GM10248 (cell line): ENCODE measurements at regions not wholly inside any gene's neighbourhood (a gene's known extent, or its start where the extent isn't known, plus 50 kb on each side); places are given as distances from the start of the nearest gene placed in this dataset.
"Not testable (repeated sequence)": the region's sequence is repeated elsewhere in the genome, so short reads cannot be mapped to it uniquely, and the experiment has no call there.

Source experiments
- CTCF ChIA-PET: fragments of 300-600 bp; sonication (Branson Sonifier 250); formaldehyde crosslinking; extraction: SDS; loops from one replicate; lab custom pipeline; 2021; ENCODE audit warnings: antibody characterized with exemption; lab: Yijun Ruan, JAX
- POLR2A ChIA-PET: fragments of 350-650 bp; sonication (Branson Sonifier 250); formaldehyde crosslinking; extraction: SDS; loops from one replicate; lab custom pipeline; 2020; ENCODE audit warnings: antibody characterized with exemption; lab: Yijun Ruan, JAX
- DNase-seq: peaks from one replicate; pipeline ENCODE4 v3.0.0; 2012; ENCODE audit errors: extremely low spot score
- TF ChIP-seq, protein P1 (sequence below): IDR thresholded peaks from 2 replicates; pipeline ENCODE4 v1.5.1; 2012; ENCODE audit warnings: mild to moderate bottlenecking, low read depth; ENCODE audit errors: extremely low read depth, missing control alignments, control extremely low read depth

DNA sequence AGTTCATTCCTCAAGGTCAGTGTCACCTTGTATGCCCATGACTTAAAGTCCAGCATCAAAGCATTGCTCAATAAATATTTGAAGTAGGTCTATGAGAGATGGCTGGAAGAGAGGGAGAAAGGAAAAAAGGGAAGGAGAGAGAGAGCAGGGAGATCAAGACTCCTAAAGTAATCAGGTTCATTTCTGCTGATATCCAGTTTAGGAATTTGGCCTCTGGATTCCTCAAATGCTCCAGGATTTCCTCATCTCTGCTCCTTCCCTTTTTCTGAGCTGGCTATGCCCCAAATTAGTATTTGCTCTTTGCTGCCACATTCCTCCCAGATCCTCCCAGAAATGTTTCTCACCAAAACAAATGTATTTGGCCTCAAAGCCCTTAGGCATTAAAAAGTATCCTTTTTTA is 739.4 kb upstream of the CHAC2 start:
- CTCF ChIA-PET, result no interaction called here
- TF ChIP-seq, protein P1, sequence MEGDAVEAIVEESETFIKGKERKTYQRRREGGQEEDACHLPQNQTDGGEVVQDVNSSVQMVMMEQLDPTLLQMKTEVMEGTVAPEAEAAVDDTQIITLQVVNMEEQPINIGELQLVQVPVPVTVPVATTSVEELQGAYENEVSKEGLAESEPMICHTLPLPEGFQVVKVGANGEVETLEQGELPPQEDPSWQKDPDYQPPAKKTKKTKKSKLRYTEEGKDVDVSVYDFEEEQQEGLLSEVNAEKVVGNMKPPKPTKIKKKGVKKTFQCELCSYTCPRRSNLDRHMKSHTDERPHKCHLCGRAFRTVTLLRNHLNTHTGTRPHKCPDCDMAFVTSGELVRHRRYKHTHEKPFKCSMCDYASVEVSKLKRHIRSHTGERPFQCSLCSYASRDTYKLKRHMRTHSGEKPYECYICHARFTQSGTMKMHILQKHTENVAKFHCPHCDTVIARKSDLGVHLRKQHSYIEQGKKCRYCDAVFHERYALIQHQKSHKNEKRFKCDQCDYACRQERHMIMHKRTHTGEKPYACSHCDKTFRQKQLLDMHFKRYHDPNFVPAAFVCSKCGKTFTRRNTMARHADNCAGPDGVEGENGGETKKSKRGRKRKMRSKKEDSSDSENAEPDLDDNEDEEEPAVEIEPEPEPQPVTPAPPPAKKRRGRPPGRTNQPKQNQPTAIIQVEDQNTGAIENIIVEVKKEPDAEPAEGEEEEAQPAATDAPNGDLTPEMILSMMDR, result no peak
- no peak for DNase-seq
- POLR2A ChIA-PET, result no interaction called here

DNA sequence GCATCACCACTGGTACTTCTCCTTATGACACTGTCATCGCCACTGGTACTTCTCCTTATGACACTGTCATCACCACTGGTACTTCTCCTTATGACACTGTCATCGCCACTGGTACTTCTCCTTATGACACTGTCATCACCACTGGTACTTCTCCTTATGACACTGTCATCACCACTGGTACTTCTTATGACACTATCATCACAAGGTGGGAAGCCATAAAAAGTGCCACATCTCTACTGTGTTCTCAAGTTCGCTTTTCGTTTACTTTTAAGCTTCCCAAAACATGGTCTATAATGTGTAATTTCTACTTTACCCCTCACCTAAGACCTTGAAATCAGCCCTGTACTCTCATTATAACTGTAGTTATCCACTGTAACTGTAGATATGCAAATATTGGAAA is 745.4 kb upstream of the CHAC2 start:
- DNase-seq, CTCF ChIA-PET, POLR2A ChIA-PET: not testable (repeated sequence)

DNA sequence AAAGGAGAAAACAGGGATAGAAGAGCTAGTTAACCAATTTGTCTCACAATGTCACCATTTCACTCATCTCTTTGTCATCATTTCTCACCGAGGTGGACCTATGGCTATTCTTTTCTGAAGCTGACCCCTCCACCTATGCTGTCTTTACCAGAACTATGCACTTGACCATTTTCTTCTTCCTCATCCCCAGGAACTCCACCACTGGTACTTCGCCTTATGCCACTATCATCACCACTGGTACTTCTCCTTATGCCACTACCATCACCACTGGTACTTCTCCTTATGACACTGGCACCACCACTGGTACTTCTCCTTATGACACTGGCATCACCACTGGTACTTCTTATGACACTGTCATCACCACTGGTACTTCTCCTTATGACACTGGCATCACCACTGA is 745.8 kb upstream of the CHAC2 start:
- no peak for DNase-seq
- ChIA-PET POLR2A (no interaction called here), CTCF (no interaction called here)
- TF ChIP-seq, protein P1, result no peak

DNA sequence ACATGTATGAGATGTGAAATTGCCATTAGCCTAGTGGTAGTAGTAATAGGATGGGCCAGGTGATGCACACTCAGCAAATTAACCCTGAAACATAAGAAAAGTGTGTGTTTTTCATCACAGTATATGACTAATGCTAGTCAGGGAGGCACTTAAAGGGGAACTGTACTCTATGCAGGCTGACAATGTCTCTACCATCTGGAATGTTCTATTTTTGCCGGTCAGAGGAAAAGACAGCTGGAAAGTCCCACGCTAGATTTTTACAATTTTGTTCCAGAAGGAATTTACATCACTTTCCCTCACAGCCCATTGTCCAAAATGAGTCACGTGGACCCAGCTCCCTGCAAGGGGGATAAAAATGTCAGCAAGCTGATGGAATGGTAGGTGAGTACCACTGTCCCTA is 746.3 kb upstream of the CHAC2 start:
- DNase-seq, result no peak
- ChIA-PET POLR2A (no interaction called here), CTCF (no interaction called here)
- TF ChIP-seq, protein P1, result no peak

DNA sequence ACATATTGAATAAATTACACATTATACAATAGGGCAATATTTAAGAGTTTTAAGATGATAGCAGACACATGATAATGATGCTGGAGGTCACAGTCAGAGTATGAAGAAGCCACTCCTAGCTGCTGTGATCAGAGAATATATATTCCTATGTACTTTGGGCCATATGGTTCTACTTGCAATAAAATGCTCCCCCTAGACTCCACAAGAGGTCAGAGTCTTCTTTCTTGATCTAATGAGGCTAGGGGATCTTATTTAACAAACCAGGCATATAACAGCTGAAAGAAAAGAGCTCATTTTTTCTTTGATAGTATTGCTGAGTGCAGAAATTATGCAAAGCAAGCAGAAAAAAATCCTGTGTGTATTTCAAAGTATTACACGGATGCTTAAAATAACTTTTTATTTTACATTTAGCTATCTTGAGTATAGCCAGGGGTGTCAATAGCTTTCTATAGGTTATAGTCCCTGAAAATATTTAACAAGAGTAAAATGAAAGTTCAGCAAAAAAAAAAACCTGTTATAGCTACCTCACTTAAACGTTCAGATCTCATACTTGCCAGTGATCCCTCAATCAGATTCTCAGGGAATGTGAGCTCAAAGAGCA is 748.7 kb upstream of the CHAC2 start:
- TF ChIP-seq, protein P1, result no peak
- no peak for DNase-seq
- POLR2A ChIA-PET, result no interaction called here
- CTCF ChIA-PET, result interaction anchor here (0.6 to 0.8 kb wide), 2 partner anchors 14 to 82 kb away, joined by 3 read pairs; no protein-coding TSS in a partner anchor

DNA sequence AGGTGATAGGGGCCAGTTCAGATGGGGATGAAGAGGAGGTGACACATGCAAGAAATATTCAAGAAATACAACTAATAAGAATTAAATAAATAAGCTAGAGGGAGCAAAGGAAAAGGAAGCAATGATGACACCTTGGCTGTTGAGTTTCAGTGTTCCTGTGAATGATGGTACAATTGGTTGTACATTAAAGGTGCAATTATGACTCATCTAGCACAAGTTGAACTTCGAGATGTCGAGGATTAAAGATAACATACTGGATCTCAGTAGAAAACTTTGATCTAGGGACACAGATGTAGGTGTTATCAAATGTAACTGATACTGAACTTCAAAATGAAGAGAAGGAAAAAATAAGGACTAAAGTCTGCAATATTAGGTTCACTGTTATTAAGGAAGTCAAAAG is 760.6 kb upstream of the CHAC2 start:
- CTCF ChIA-PET, result no interaction called here
- DNase-seq, result no peak

DNA sequence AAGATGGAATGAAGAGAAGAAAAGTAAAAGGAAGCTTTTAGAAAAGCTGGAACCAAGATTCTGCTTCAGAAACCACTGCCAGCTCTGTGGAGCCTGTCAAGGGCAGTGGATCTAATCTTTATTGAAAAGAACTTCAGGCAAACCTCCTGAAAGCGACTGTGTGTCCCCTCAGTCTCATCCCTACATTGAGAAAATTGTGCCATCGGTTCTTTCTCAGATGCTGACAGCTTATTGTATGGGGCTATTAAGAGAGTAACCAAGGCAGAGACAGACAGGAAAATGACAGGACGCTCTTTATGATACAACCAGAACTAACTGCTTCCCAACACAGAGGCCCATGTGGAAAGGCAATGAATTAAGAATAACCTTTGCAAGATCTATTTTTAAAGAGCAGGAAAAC is 763.2 kb upstream of the CHAC2 start:
- ChIA-PET POLR2A (no interaction called here), CTCF (interaction anchor here (1.4 to 3.3 kb wide), 4 partner anchors 9 to 15 kb away, joined by 3 to 12 read pairs (median 5); no protein-coding TSS in a partner anchor)
- DNase-seq, result no peak
- TF ChIP-seq, protein P1, result no peak

More for the DNA sequence above, 760.6 kb upstream of the CHAC2 start:
- TF ChIP-seq, protein P1, result no peak
- POLR2A ChIA-PET, result no interaction called here
